ENCODE measurements at regions not wholly inside any gene's neighbourhood (a gene's known extent, or its start where the extent isn't known, plus 50 kb on each side); places are given as distances from the start of the nearest gene placed in this dataset.

- Histone ChIP-seq H3K4me2 (no peak overlapping the region), H2AFZ (no peak overlapping the region), H3K36me3 (ENCODE audit: insufficient read depth) (no peaks in the 10 kb centered on the region), H3K4me1 (ENCODE audit: insufficient read depth) (no peaks in the 10 kb centered on the region), H3K27me3 (ENCODE audit: insufficient read depth) (no peaks in the 10 kb centered on the region), H3K4me3 (no peak overlapping the region), H4K20me1 (replicated peaks; ENCODE audit: insufficient read depth) (no peaks in the 10 kb centered on the region), H3K9me2 (ENCODE audit: insufficient read depth) (no peaks in the 10 kb centered on the region), H3F3A (replicated peaks; ENCODE audit: low read depth) (no peaks in the 10 kb centered on the region), H3K27ac (ENCODE audit: low read depth) (no peak overlapping the region), H3K79me2 (replicated peaks; ENCODE audit: insufficient read depth) (no peaks in the 10 kb centered on the region)
- Mint-ChIP-seq H3K27ac (no peak overlapping the region), H3K27me3 (ENCODE audit: insufficient read depth, low read depth, poor library complexity) (peaks cover 2% of the 10 kb centered on the region), H3K4me3 (no peak overlapping the region), H3K36me3 (ENCODE audit: low read depth) (no peaks in the 10 kb centered on the region), H3K4me1 (no peaks in the 10 kb centered on the region; the same call in 2 of the 3 replicates), H3K9me3 (no peaks in the 10 kb centered on the region)
- TF ChIP-seq CREB1 (CRISPR knock-in tag; IDR thresholded peaks at IDR 0.05; ENCODE audit: low read depth) = no peak
- no peak for ATAC-seq
- DNase-seq (ENCODE audit: low spot score) = no peak
Measured at GRCh38 chr3:180321534-180321933, 280.4 kb upstream of the TTC14 start.

- Histone ChIP-seq H3K4me1 (ENCODE audit: insufficient read depth) (no peaks in the 10 kb centered on the region), H4K20me1 (replicated peaks; ENCODE audit: insufficient read depth) (no peaks in the 10 kb centered on the region), H3K27ac (ENCODE audit: low read depth) (no peak overlapping the region), H3K36me3 (ENCODE audit: insufficient read depth) (no peaks in the 10 kb centered on the region), H2AFZ (no peak overlapping the region), H3F3A (replicated peaks; ENCODE audit: low read depth) (no peaks in the 10 kb centered on the region), H3K79me2 (replicated peaks; ENCODE audit: insufficient read depth) (no peaks in the 10 kb centered on the region), H3K4me2 (no peak overlapping the region), H3K4me3 (no peak overlapping the region), H3K27me3 (ENCODE audit: insufficient read depth) (no peaks in the 10 kb centered on the region), H3K9me2 (ENCODE audit: insufficient read depth) (no peaks in the 10 kb centered on the region)
- Mint-ChIP-seq H3K9me3 (no peaks in the 10 kb centered on the region), H3K4me1 (no peaks in the 10 kb centered on the region; the same call in 2 of the 3 replicates), H3K36me3 (ENCODE audit: low read depth) (no peaks in the 10 kb centered on the region), H3K27me3 (ENCODE audit: insufficient read depth, low read depth, poor library complexity) (peaks cover 2% of the 10 kb centered on the region), H3K27ac (no peak overlapping the region), H3K4me3 (no peak overlapping the region)
- TF ChIP-seq ZNF331 (CRISPR knock-in tag; IDR thresholded peaks at IDR 0.05; ENCODE audit: low read depth) (no peak), EZH2 (IDR thresholded peaks at IDR 0.05; ENCODE audit: low read depth, unreplicated experiment) (no peak), STAT1 (IDR thresholded peaks at IDR 0.05; ENCODE audit: unreplicated experiment) (no peak), POLR2AphosphoS5 (IDR thresholded peaks at IDR 0.05; ENCODE audit: low read depth) (no peak), CTCF (conservative IDR thresholded peaks at IDR 0.05; ENCODE audit: low read depth in 2 of 2) (no peak), JUNB (IDR thresholded peaks at IDR 0.05; ENCODE audit: unreplicated experiment) (no peak), ETS1 (IDR thresholded peaks at IDR 0.05) (no peak)
- ATAC-seq (no peak), DNase-seq (ENCODE audit: low spot score) (no peak)
Measured at GRCh38 chr3:180322829-180323228, 279.1 kb upstream of the TTC14 start.

DNA sequence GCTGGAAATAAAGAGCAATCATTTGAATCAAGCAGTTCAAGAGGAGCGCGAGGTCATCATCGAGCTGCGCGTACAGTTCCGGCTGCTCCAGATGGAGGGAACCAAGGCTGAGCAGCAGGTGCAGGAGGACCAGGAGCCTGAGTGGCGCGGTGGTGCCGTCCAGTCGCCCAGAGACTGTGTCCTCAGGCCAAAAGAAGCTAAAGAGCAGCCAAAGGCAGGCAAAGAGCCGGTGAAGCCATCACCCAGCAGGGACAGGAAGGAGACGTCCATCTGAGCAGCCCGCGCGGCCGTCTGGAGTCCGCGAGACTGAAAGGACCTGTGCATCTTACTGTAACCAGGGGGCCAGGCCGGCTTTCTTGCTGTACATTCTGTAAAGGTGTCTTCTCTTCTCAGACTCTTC is 277.2 kb upstream of the TTC14 start:
- no peaks in the 10 kb centered on the region for H3K36me3 Mint-ChIP-seq (ENCODE audit: low read depth)
- H3K27me3 ChIP-seq (ENCODE audit: insufficient read depth) = no peaks in the 10 kb centered on the region
- no peak overlapping the region for H2AFZ ChIP-seq
- peaks cover 10% of the 10 kb centered on the region for H3K4me1 Mint-ChIP-seq
- no peak overlapping the region for H3K4me3 ChIP-seq
- DNase-seq (ENCODE audit: low spot score) (no peak), ATAC-seq (no peak)
- H3K27ac ChIP-seq (ENCODE audit: low read depth) = no peak overlapping the region
- H3K36me3 ChIP-seq (ENCODE audit: insufficient read depth) = no peaks in the 10 kb centered on the region
- no peaks in the 10 kb centered on the region for H3K9me2 ChIP-seq (ENCODE audit: insufficient read depth)
- no peaks in the 10 kb centered on the region for H4K20me1 ChIP-seq (replicated peaks; ENCODE audit: insufficient read depth)
- no peaks in the 10 kb centered on the region for H3K9me3 Mint-ChIP-seq
- no peak overlapping the region for H3K4me3 Mint-ChIP-seq
- no peaks in the 10 kb centered on the region for H3F3A ChIP-seq (replicated peaks; ENCODE audit: low read depth)
- H3K27me3 Mint-ChIP-seq (ENCODE audit: insufficient read depth, low read depth, poor library complexity) = peaks cover 2% of the 10 kb centered on the region
- H3K79me2 ChIP-seq (replicated peaks; ENCODE audit: insufficient read depth) = no peaks in the 10 kb centered on the region
- H3K27ac Mint-ChIP-seq = no peak overlapping the region
- H3K4me1 ChIP-seq (ENCODE audit: insufficient read depth) = peaks cover 12% of the 10 kb centered on the region
- no peak overlapping the region for H3K4me2 ChIP-seq
- TF ChIP-seq CTCF (conservative IDR thresholded peaks at IDR 0.05; ENCODE audit: low read depth in 2 of 2) = no peak
- TF ChIP-seq EZH2phosphoT487 (IDR thresholded peaks at IDR 0.05; ENCODE audit: unreplicated experiment) = no peak
- TF ChIP-seq JUNB (IDR thresholded peaks at IDR 0.05; ENCODE audit: unreplicated experiment) = no peak
- TF ChIP-seq CREB1 (CRISPR knock-in tag; IDR thresholded peaks at IDR 0.05; ENCODE audit: low read depth) = no peak
- TF ChIP-seq NANOG (IDR thresholded peaks at IDR 0.05; ENCODE audit: borderline replicate concordance) = no peak
- TF ChIP-seq, protein P1, sequence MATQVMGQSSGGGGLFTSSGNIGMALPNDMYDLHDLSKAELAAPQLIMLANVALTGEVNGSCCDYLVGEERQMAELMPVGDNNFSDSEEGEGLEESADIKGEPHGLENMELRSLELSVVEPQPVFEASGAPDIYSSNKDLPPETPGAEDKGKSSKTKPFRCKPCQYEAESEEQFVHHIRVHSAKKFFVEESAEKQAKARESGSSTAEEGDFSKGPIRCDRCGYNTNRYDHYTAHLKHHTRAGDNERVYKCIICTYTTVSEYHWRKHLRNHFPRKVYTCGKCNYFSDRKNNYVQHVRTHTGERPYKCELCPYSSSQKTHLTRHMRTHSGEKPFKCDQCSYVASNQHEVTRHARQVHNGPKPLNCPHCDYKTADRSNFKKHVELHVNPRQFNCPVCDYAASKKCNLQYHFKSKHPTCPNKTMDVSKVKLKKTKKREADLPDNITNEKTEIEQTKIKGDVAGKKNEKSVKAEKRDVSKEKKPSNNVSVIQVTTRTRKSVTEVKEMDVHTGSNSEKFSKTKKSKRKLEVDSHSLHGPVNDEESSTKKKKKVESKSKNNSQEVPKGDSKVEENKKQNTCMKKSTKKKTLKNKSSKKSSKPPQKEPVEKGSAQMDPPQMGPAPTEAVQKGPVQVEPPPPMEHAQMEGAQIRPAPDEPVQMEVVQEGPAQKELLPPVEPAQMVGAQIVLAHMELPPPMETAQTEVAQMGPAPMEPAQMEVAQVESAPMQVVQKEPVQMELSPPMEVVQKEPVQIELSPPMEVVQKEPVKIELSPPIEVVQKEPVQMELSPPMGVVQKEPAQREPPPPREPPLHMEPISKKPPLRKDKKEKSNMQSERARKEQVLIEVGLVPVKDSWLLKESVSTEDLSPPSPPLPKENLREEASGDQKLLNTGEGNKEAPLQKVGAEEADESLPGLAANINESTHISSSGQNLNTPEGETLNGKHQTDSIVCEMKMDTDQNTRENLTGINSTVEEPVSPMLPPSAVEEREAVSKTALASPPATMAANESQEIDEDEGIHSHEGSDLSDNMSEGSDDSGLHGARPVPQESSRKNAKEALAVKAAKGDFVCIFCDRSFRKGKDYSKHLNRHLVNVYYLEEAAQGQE (IDR thresholded peaks at IDR 0.05; ENCODE audit: unreplicated experiment) = no peak
- TF ChIP-seq STAT1 (IDR thresholded peaks at IDR 0.05; ENCODE audit: unreplicated experiment) = no peak
- TF ChIP-seq ZNF331 (CRISPR knock-in tag; IDR thresholded peaks at IDR 0.05; ENCODE audit: low read depth) = no peak
- no peak for TF ChIP-seq EZH2 (IDR thresholded peaks at IDR 0.05; ENCODE audit: low read depth, unreplicated experiment)

Data from GM23338 (cell line).